B cell (primary cell): ENCODE measurements at regions not wholly inside any gene's neighbourhood (a gene's known extent, or its start where the extent isn't known, plus 50 kb on each side); places are given as distances from the start of the nearest gene placed in this dataset.

Experiments
- EZH2 ChIP-seq: IDR thresholded peaks from 2 replicates; pipeline ENCODE4 v1.6.1; 2012; ENCODE audit warnings: borderline replicate concordance, low read depth, mild to moderate bottlenecking, moderate library complexity, low read length; ENCODE audit not compliant: insufficient read depth, poor library complexity, severe bottlenecking
- TF ChIP-seq, protein P1 (sequence below): fragments of 200-600 bp; IDR thresholded peaks from one replicate; pipeline ENCODE4 v1.8.0; 2022; ENCODE audit warnings: antibody characterized with exemption, mild to moderate bottlenecking

DNA sequence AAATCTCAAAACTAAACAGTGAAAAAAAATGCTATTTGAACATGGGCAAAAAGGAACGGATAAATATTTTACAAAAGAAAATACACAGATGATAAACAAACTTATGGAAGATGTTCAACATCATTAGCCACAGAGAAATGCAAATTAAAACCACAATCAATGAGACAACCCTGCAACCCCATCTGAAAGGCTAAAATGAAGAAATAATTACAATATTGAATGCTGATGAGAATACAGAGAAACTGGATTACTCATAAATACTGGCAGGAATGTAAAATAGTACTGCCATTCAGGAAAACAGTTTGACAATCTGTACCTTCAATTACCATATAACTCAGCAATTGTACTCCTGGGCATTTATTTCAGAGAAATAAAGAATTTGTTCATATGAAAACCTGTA, 193.1 kb upstream of the UBE2E3 start:
- TF ChIP-seq, protein P1, sequence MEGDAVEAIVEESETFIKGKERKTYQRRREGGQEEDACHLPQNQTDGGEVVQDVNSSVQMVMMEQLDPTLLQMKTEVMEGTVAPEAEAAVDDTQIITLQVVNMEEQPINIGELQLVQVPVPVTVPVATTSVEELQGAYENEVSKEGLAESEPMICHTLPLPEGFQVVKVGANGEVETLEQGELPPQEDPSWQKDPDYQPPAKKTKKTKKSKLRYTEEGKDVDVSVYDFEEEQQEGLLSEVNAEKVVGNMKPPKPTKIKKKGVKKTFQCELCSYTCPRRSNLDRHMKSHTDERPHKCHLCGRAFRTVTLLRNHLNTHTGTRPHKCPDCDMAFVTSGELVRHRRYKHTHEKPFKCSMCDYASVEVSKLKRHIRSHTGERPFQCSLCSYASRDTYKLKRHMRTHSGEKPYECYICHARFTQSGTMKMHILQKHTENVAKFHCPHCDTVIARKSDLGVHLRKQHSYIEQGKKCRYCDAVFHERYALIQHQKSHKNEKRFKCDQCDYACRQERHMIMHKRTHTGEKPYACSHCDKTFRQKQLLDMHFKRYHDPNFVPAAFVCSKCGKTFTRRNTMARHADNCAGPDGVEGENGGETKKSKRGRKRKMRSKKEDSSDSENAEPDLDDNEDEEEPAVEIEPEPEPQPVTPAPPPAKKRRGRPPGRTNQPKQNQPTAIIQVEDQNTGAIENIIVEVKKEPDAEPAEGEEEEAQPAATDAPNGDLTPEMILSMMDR, result no peak
- no peak for TF ChIP-seq EZH2
